Skeletal muscle satellite cell (primary cell): ENCODE measurements at regions not wholly inside any gene's neighbourhood (a gene's known extent, or its start where the extent isn't known, plus 50 kb on each side); places are given as distances from the start of the nearest gene placed in this dataset.

Experiments
- H3K27me3 ChIP-seq: 2 replicates; pipeline ENCODE4 v1.7.0; 2013; ENCODE audit warnings: low read length; ENCODE audit not compliant: control insufficient read depth, insufficient read depth
- H3K36me3 ChIP-seq: 2 replicates; pipeline ENCODE4 v1.7.0; 2013; ENCODE audit warnings: mild to moderate bottlenecking, control low read depth, low read length; ENCODE audit not compliant: insufficient read depth
- H3K4me1 ChIP-seq: 2 replicates; pipeline ENCODE4 v1.7.0; 2013; ENCODE audit warnings: low read length; ENCODE audit not compliant: control insufficient read depth, insufficient read depth
- H3K4me2 ChIP-seq: 2 replicates; pipeline ENCODE4 v1.7.0; 2013; ENCODE audit warnings: mild to moderate bottlenecking, low read length
- H3K4me3 ChIP-seq: 2 replicates; pipeline ENCODE4 v1.7.0; 2013; ENCODE audit warnings: low read length
- H3K9ac ChIP-seq: 2 replicates; pipeline ENCODE4 v1.7.0; 2013; ENCODE audit warnings: mild to moderate bottlenecking, low read depth, low read length, moderate library complexity
- H3K9me3 ChIP-seq: replicated peaks from 2 replicates; pipeline ENCODE4 v1.7.0; 2013; ENCODE audit warnings: mild to moderate bottlenecking, control low read depth, low read length

- H3K36me3 ChIP-seq: no peaks in the 10 kb centered on the region
- peaks cover 25% of the 10 kb centered on the region for H3K4me1 ChIP-seq
- no peaks in the 10 kb centered on the region for H3K9me3 ChIP-seq
- H3K27me3 ChIP-seq: peaks cover 23% of the 10 kb centered on the region
- no peak overlapping the region for H3K9ac ChIP-seq
- no peak overlapping the region for H3K4me2 ChIP-seq
- no peak overlapping the region for H3K4me3 ChIP-seq
Measured at GRCh38 chr3:10555263-10555662, 49.9 kb upstream of the ATP2B2 start.

DNA sequence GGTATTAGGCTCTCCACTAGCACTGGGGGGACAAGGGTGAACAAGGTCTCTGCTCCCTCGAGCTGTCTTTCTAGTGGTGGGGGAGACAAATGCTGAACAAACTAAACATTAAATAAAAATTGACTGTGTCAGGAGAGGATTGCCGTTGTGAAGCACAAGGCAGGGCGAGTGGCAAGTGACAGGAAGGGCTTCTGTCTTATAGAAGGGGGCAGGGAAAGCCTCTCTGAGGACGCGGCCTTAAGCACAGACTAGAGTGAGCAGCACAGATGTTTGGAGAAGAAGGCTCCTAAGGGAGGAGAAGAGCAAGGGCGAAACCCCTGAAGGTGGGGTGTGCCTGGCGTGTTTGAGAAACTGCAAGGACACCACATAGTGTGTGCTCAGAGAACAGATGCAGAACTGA, 50.9 kb upstream of the ATP2B2 start:
- Histone ChIP-seq H3K27me3 (peaks cover 32% of the 10 kb centered on the region), H3K4me1 (peaks cover 19% of the 10 kb centered on the region), H3K9me3 (no peaks in the 10 kb centered on the region), H3K36me3 (no peaks in the 10 kb centered on the region), H3K4me3 (no peak overlapping the region), H3K9ac (no peak overlapping the region), H3K4me2 (no peak overlapping the region)

DNA sequence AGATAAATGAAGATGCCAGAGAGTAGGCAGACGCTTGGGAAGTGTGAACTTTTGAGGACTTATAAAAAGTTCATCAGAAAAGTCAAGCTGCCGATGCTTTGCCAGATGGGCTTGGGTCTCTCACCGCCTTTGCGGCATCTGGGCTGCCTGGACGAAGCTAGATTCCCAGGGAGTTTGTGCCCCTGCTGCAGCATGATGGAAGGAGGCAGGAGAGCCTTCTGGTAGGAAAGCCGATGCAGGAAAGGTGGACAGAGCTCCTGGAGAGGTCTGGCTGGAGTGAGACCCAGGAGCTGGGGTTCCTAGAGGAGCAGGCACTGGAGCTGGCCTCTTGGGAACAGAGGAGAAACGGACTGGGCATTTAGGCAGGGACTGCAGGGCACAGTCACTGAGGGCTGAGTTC, 51.9 kb upstream of the ATP2B2 start:
- Histone ChIP-seq H3K9me3 (no peaks in the 10 kb centered on the region), H3K4me2 (no peak overlapping the region), H3K9ac (no peak overlapping the region), H3K4me3 (no peak overlapping the region), H3K27me3 (peaks cover 37% of the 10 kb centered on the region), H3K4me1 (peaks cover 10% of the 10 kb centered on the region), H3K36me3 (no peaks in the 10 kb centered on the region)

- H3K4me2 ChIP-seq: no peak overlapping the region
- H3K9ac ChIP-seq: no peak overlapping the region
- no peaks in the 10 kb centered on the region for H3K9me3 ChIP-seq
- H3K4me1 ChIP-seq: peaks cover 5% of the 10 kb centered on the region
- H3K4me3 ChIP-seq: no peak overlapping the region
- H3K27me3 ChIP-seq: peaks cover 39% of the 10 kb centered on the region
- H3K36me3 ChIP-seq: no peaks in the 10 kb centered on the region
Measured at GRCh38 chr3:10557781-10558373, 52.5 kb upstream of the ATP2B2 start.

DNA sequence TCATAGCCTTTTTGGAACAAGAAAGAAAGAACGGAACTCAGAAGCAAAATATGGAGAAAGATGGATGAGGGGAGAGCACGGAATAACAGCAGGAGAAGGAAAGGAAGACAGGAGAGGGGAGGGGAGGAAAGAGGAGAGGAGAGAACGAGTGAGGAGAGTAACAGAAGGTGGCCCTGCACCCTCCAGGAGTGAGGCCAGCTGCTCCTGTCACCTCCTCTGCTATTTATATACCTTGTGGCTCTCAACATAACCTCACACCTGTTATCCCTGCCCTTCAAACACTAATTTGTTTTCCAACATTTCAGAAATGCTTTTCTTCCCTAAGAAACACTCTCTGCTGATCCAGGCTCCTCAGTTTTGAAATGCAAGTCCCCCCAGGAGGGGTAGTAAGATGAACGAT, 53.4 kb upstream of the ATP2B2 start:
- Histone ChIP-seq H3K27me3 (peaks cover 47% of the 10 kb centered on the region), H3K36me3 (no peaks in the 10 kb centered on the region), H3K4me1 (peaks cover 5% of the 10 kb centered on the region), H3K9me3 (no peaks in the 10 kb centered on the region), H3K4me2 (no peak overlapping the region), H3K9ac (no peak overlapping the region), H3K4me3 (no peak overlapping the region)

GRCh38 chr3:10560060-10560861, 54.9 kb upstream of the ATP2B2 start:
- no peaks in the 10 kb centered on the region for H3K9me3 ChIP-seq
- peaks cover 62% of the 10 kb centered on the region for H3K27me3 ChIP-seq
- H3K4me2 ChIP-seq: no peak overlapping the region
- H3K4me1 ChIP-seq: peaks cover 5% of the 10 kb centered on the region
- H3K9ac ChIP-seq: no peak overlapping the region
- H3K36me3 ChIP-seq: no peaks in the 10 kb centered on the region
- no peak overlapping the region for H3K4me3 ChIP-seq

GRCh38 chr3:10561162-10561945, 56.0 kb upstream of the ATP2B2 start:
- Histone ChIP-seq H3K9ac (no peak overlapping the region), H3K4me3 (no peak overlapping the region), H3K36me3 (no peaks in the 10 kb centered on the region), H3K27me3 (peaks cover 72% of the 10 kb centered on the region), H3K4me1 (peaks cover 5% of the 10 kb centered on the region), H3K9me3 (no peaks in the 10 kb centered on the region), H3K4me2 (no peak overlapping the region)

DNA sequence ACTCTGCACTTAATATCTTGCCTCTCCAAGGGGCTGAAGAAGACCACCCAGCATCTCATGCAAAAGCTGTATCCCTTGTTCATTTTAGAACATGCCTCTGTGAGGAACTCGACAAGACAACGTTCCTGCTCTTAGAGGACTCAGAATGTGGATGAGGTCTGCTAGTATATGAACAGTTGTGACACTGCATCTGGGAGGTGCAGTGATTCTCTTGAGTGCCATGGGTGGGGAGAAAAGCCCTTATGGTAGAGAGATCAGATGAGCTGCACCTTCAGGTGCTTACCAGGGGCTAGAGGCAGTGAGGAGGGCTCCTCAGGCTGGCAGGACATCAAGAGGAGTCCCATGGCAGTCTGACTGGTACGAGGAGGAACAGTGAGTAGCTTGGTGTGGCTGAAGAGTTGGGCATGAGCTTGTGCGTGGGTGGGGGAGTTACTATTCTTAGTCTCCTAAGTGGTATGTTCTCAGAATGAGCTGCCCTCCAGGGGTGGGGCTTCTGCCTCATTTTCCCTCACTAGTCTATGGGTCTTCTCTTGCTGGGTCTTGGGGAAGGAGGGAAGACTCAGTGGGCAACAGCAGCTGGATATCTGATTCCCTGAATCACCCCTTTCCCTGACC, 56.7 kb upstream of the ATP2B2 start:
- H3K4me2 ChIP-seq: no peak overlapping the region
- H3K9me3 ChIP-seq: no peaks in the 10 kb centered on the region
- no peak overlapping the region for H3K9ac ChIP-seq
- H3K4me1 ChIP-seq: peaks cover 5% of the 10 kb centered on the region
- H3K36me3 ChIP-seq: no peaks in the 10 kb centered on the region
- no peak overlapping the region for H3K4me3 ChIP-seq
- peaks cover 75% of the 10 kb centered on the region for H3K27me3 ChIP-seq

- no peak overlapping the region for H3K9ac ChIP-seq
- H3K36me3 ChIP-seq: no peaks in the 10 kb centered on the region
- H3K27me3 ChIP-seq: peaks cover 81% of the 10 kb centered on the region
- no peaks in the 10 kb centered on the region for H3K4me1 ChIP-seq
- H3K4me3 ChIP-seq: no peak overlapping the region
- H3K4me2 ChIP-seq: no peak overlapping the region
- no peaks in the 10 kb centered on the region for H3K9me3 ChIP-seq
Measured at GRCh38 chr3:10563396-10563795, 58.0 kb upstream of the ATP2B2 start.

DNA sequence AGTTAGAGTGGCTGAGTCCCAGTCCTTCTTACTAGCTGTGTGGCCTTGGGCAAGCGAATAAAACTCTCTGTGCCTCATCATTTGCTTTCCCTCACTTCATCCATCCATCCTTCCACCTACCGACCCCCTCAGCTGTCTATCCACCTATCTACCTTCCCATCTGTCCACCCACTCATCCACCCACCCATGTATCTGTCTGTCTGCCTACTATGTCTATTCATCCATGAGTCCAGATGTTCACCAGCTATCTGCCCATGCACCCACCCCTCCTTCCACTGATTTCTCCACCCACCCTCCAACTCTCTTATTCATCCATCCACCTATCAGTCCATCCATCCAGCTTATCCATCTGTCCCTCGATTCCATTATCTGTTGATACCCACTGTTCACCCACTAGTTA, 60.4 kb upstream of the ATP2B2 start:
- no peaks in the 10 kb centered on the region for H3K36me3 ChIP-seq
- H3K9me3 ChIP-seq: no peaks in the 10 kb centered on the region
- no peaks in the 10 kb centered on the region for H3K4me1 ChIP-seq
- no peak overlapping the region for H3K9ac ChIP-seq
- peaks cover 67% of the 10 kb centered on the region for H3K27me3 ChIP-seq
- no peak overlapping the region for H3K4me3 ChIP-seq
- H3K4me2 ChIP-seq: no peak overlapping the region

GRCh38 chr3:10566451-10566850, 61.1 kb upstream of the ATP2B2 start:
- no peaks in the 10 kb centered on the region for H3K36me3 ChIP-seq
- H3K4me1 ChIP-seq: no peaks in the 10 kb centered on the region
- no peak overlapping the region for H3K4me3 ChIP-seq
- H3K9ac ChIP-seq: no peak overlapping the region
- no peaks in the 10 kb centered on the region for H3K9me3 ChIP-seq
- H3K27me3 ChIP-seq: peaks cover 63% of the 10 kb centered on the region
- H3K4me2 ChIP-seq: no peak overlapping the region
